Testis (tissue), 2 donors: ENCODE measurements at regions not wholly inside any gene's neighbourhood (a gene's known extent, or its start where the extent isn't known, plus 50 kb on each side); places are given as distances from the start of the nearest gene placed in this dataset.

Experiments used
- DNase-seq: peaks from one replicate; pipeline ENCODE4 v3.0.0-alpha.2; 2019
- H3K27ac ChIP-seq, 2 donors: fragments of 200-600 bp; sonication (generic); one replicate each; pipeline ENCODE4 v1.5.1; 2019
- H3K27me3 ChIP-seq: fragments of 200-600 bp; sonication (generic); one replicate; pipeline ENCODE4 v1.5.1; 2019
- H3K36me3 ChIP-seq: fragments of 200-600 bp; sonication (generic); one replicate; pipeline ENCODE4 v1.5.1; 2017; ENCODE audit warnings: low read depth; ENCODE audit errors: missing control alignments
- H3K4me1 ChIP-seq: fragments of 200-600 bp; sonication (generic); one replicate; pipeline ENCODE4 v1.5.1; 2019
- H3K4me3 ChIP-seq, 2 donors: fragments of 200-600 bp; sonication (generic); one replicate each; pipeline ENCODE4 v1.5.1; 2017 to 2019
- H3K9me3 ChIP-seq: fragments of 200-600 bp; sonication (generic); one replicate; pipeline ENCODE4 v1.5.1; 2017
- CTCF ChIP-seq, 3 experiments: fragments of 450-650 bp in 2 of 3; fragments of 200-600 bp in 1 of 3; sonication (generic) in 1 of 3; IDR thresholded peaks; one replicate each; pipeline ENCODE4 v1.5.1; 2016 to 2019; ENCODE audit warnings: antibody characterized with exemption in 3 of 3, mild to moderate bottlenecking in 2 of 3, moderate library complexity in 1 of 3
- POLR2A ChIP-seq: fragments of 450-650 bp; IDR thresholded peaks from one replicate; pipeline ENCODE4 v1.6.1; 2017; ENCODE audit warnings: antibody characterized with exemption, mild to moderate bottlenecking, moderate library complexity
- WGBS, 2 donors: methylation state at CpG; one replicate each; pipeline ENCODE4 v1.1.5; 2018; 5-methylcytosine and 5-hydroxymethylcytosine counted together
- intact Hi-C: fragments of 100-400 bp; cut with DNase I; formaldehyde crosslinking; loops from one replicate; pipeline ENCODE4 v1.15.1; 2023; ENCODE audit warnings: low total_unique reads

GRCh38 chr12:89875225-89875624, 166.6 kb upstream of the ATP2B1 start:
- no peaks in the 10 kb centered on the region for H3K4me1 ChIP-seq
- WGBS, 2 donors, result 95 to 98% methylated on average over 2 of the region's 2 CpGs
- H3K27me3 ChIP-seq, result no peaks in the 10 kb centered on the region
- no peaks in the 10 kb centered on the region for H3K36me3 ChIP-seq
- no peaks in the 10 kb centered on the region for H3K9me3 ChIP-seq
- no peak overlapping the region for H3K27ac ChIP-seq
- intact Hi-C loops, result no loop called here
- TF ChIP-seq POLR2A (no peak), CTCF (IDR thresholded peaks at IDR 0.05) (no peak)
- no peak overlapping the region for H3K4me3 ChIP-seq
- no peak for DNase-seq

- H3K4me3 ChIP-seq, result no peak overlapping the region
- no peak overlapping the region for H3K27ac ChIP-seq
- H3K36me3 ChIP-seq, result no peaks in the 10 kb centered on the region
- no peak for DNase-seq
- intact Hi-C loops, result no loop called here
- no peaks in the 10 kb centered on the region for H3K4me1 ChIP-seq
- no peaks in the 10 kb centered on the region for H3K9me3 ChIP-seq
- TF ChIP-seq POLR2A (no peak), CTCF (IDR thresholded peaks at IDR 0.05) (no peak)
- no peaks in the 10 kb centered on the region for H3K27me3 ChIP-seq
- 86 to 100% methylated on average over 1 to 5 of the region's 5 CpGs for WGBS, 2 donors
Observed at GRCh38 chr12:89874146-89874545, 165.5 kb upstream of the ATP2B1 start.

- intact Hi-C loops, result no loop called here
- DNase-seq, result no peak
- no peak for TF ChIP-seq CTCF (IDR thresholded peaks at IDR 0.05)
- TF ChIP-seq POLR2A, result no peak
- Histone ChIP-seq H3K27ac (no peak overlapping the region), H3K4me3 (no peak overlapping the region), H3K36me3 (no peaks in the 10 kb centered on the region), H3K27me3 (no peaks in the 10 kb centered on the region), H3K9me3 (no peaks in the 10 kb centered on the region), H3K4me1 (no peaks in the 10 kb centered on the region)
- 54 to 62% methylated on average over 4 of the region's 4 CpGs for WGBS, 2 donors
Observed at GRCh38 chr12:89873745-89874144, 165.1 kb upstream of the ATP2B1 start.

- no peaks in the 10 kb centered on the region for H3K9me3 ChIP-seq
- H3K4me1 ChIP-seq, result no peaks in the 10 kb centered on the region
- H3K27me3 ChIP-seq, result no peaks in the 10 kb centered on the region
- H3K36me3 ChIP-seq, result no peaks in the 10 kb centered on the region
- 85 to 95% methylated on average over 6 of the region's 6 CpGs for WGBS, 2 donors
- intact Hi-C loops, result no loop called here
- no peak overlapping the region for H3K4me3 ChIP-seq
- DNase-seq, result no peak
- no peak for TF ChIP-seq POLR2A
- no peak for TF ChIP-seq CTCF (IDR thresholded peaks at IDR 0.05)
- no peak overlapping the region for H3K27ac ChIP-seq
Observed at GRCh38 chr12:89872922-89873630, 164.4 kb upstream of the ATP2B1 start.
